VCaP (cell line): ENCODE measurements at regions not wholly inside any gene's neighbourhood (a gene's known extent, or its start where the extent isn't known, plus 50 kb on each side); places are given as distances from the start of the nearest gene placed in this dataset.

Experiments
- H3K27ac ChIP-seq: fragments of 450-650 bp; 2 replicates; pipeline ENCODE4 v1.5.1; 2017
- CTCF ChIP-seq: fragments of 450-650 bp; conservative IDR thresholded peaks from 2 replicates; pipeline ENCODE4 v1.5.1; 2017; ENCODE audit warnings: mild to moderate bottlenecking, moderate library complexity

GRCh38 chr5:51678330-51678729 is 295.1 kb downstream of the ISL1 start:
- no peak for TF ChIP-seq CTCF
- H3K27ac ChIP-seq = no peak overlapping the region

GRCh38 chr5:51679286-51679685 is 296.0 kb downstream of the ISL1 start:
- no peak overlapping the region for H3K27ac ChIP-seq
- no peak for TF ChIP-seq CTCF

- no peak overlapping the region for H3K27ac ChIP-seq
- TF ChIP-seq CTCF = peak; percentile 47
Observed at GRCh38 chr5:51684794-51685355, 301.6 kb downstream of the ISL1 start.

- H3K27ac ChIP-seq = no peak overlapping the region
- TF ChIP-seq CTCF = no peak
Observed at GRCh38 chr5:51685419-51685818, 302.2 kb downstream of the ISL1 start.

GRCh38 chr5:51686622-51687021 is 303.4 kb downstream of the ISL1 start:
- no peak for TF ChIP-seq CTCF
- H3K27ac ChIP-seq = no peak overlapping the region

GRCh38 chr5:51691538-51692079 is 308.4 kb downstream of the ISL1 start:
- H3K27ac ChIP-seq = no peak overlapping the region
- TF ChIP-seq CTCF = no peak

- H3K27ac ChIP-seq = no peak overlapping the region
- TF ChIP-seq CTCF = no peak
Observed at GRCh38 chr5:51694826-51695225, 311.6 kb downstream of the ISL1 start.
